A549 (cell line): ENCODE measurements at regions not wholly inside any gene's neighbourhood (a gene's known extent, or its start where the extent isn't known, plus 50 kb on each side); places are given as distances from the start of the nearest gene placed in this dataset.

Experiments
- ATAC-seq, 2 experiments: fragments of 200-7000 bp in 1 of 2; fragments of >200 bp in 1 of 2; cut with Nextera tagmentation in 1 of 2; cut with Tn5 transposase in 1 of 2; 3 replicates each; pipeline versions ENCODE4 v1.8.0 to v1.9.1; 2018 to 2020; ENCODE audit warnings: mild to moderate bottlenecking in 1 of 2, moderate library complexity in 1 of 2
- CTCF ChIA-PET: fragments of 300-600 bp; sonication (Branson Sonifier 250); formaldehyde crosslinking; extraction: SDS; loops from one replicate; lab custom pipeline; 2021; ENCODE audit warnings: antibody characterized with exemption, inconsistent platforms; lab: Yijun Ruan, JAX
- POLR2A ChIA-PET: fragments of 350-600 bp; formaldehyde crosslinking; extraction: SDS; loops from one replicate; lab custom pipeline; 2021; ENCODE audit warnings: antibody characterized with exemption, inconsistent platforms; lab: Yijun Ruan, JAX
- DNase-seq, 2 experiments: peaks; one replicate each; pipeline versions ENCODE4 v3.0.0 to v3.0.0-alpha.2; 2011 to 2016; ENCODE audit warnings: low read depth in 1 of 2, low spot score in 1 of 2
- FAIRE-seq: peaks from 2 replicates; lab custom pipeline; 2011; peaks lifted over from hg19 to GRCh38; lab: Jason Lieb, UNC
- H3K27ac ChIP-seq, 2 experiments: fragments of >200 bp; sonication (Bioruptor Twin); formaldehyde crosslinking; 3 replicates each; pipeline ENCODE4 v1.5.1; 2016 to 2017
- H3K4me1 ChIP-seq: fragments of >200 bp; sonication (Bioruptor Twin); formaldehyde crosslinking; 3 replicates; pipeline ENCODE4 v1.6.1; 2016
- H3K4me2 ChIP-seq: fragments of >200 bp; sonication (Bioruptor Twin); formaldehyde crosslinking; 3 replicates; pipeline ENCODE4 v1.6.1; 2016
- H3K4me3 ChIP-seq: fragments of >200 bp; sonication (Bioruptor Twin); formaldehyde crosslinking; 3 replicates; pipeline ENCODE4 v1.5.1; 2016
- H3K9me3 ChIP-seq: fragments of >200 bp; sonication (Bioruptor Twin); formaldehyde crosslinking; 3 replicates; pipeline ENCODE4 v1.6.1; 2016
- BHLHE40 ChIP-seq: IDR thresholded peaks from 2 replicates; pipeline ENCODE4 v1.6.1; 2012; ENCODE audit warnings: low read depth, low read length, inconsistent platforms
- CBX8 ChIP-seq: fragments of 200-600 bp; sonication (generic); IDR thresholded peaks from 2 replicates; pipeline ENCODE4 v1.6.1; 2016
- CHD2 ChIP-seq: fragments of 150-350 bp; IDR thresholded peaks from 2 replicates; pipeline ENCODE4 v1.6.1; 2014; ENCODE audit warnings: low read length; ENCODE audit not compliant: partially characterized antibody
- EHF ChIP-seq: fragments of 250-450 bp; sonication (Bioruptor Pico); IDR thresholded peaks from 2 replicates; pipeline ENCODE4 v1.5.0; 2020; ENCODE audit warnings: mild to moderate bottlenecking
- EHMT2 ChIP-seq: fragments of 200-600 bp; sonication (generic); IDR thresholded peaks from 2 replicates; pipeline ENCODE4 v1.6.1; 2016; ENCODE audit warnings: antibody characterized with exemption, low read depth, mild to moderate bottlenecking, moderate library complexity
- ESRRA ChIP-seq: fragments of 150-350 bp; IDR thresholded peaks from 2 replicates; pipeline ENCODE4 v1.6.1; 2014; ENCODE audit warnings: mild to moderate bottlenecking, low read length, borderline replicate concordance
- FOSB ChIP-seq: fragments of 250-450 bp; sonication (Bioruptor Pico); IDR thresholded peaks from 2 replicates; pipeline ENCODE4 v1.5.0; 2020; ENCODE audit warnings: mild to moderate bottlenecking, moderate library complexity
- GATA3 ChIP-seq: IDR thresholded peaks from 2 replicates; pipeline ENCODE4 v1.6.1; 2012; ENCODE audit warnings: borderline replicate concordance
- HEYL ChIP-seq: fragments of 250-450 bp; sonication (Bioruptor Pico); IDR thresholded peaks from 2 replicates; pipeline ENCODE4 v1.8.0; 2021; ENCODE audit warnings: mild to moderate bottlenecking, moderate library complexity
- HOXB13 ChIP-seq: fragments of 250-450 bp; sonication (Bioruptor Pico); IDR thresholded peaks from 2 replicates; pipeline ENCODE4 v1.5.0; 2020; ENCODE audit warnings: low read depth, mild to moderate bottlenecking, moderate library complexity
- HOXB5 ChIP-seq: fragments of 250-450 bp; sonication (Bioruptor Pico); IDR thresholded peaks from 2 replicates; pipeline ENCODE4 v1.5.0; 2020; ENCODE audit warnings: mild to moderate bottlenecking, moderate library complexity
- JUNB ChIP-seq: fragments of >200 bp; sonication (Bioruptor Twin); formaldehyde crosslinking; IDR thresholded peaks from 2 replicates; pipeline ENCODE4 v1.6.1; 2016
- KDM1A ChIP-seq: fragments of 200-600 bp; sonication (generic); IDR thresholded peaks from 2 replicates; pipeline ENCODE4 v1.6.1; 2016; ENCODE audit warnings: low read depth, mild to moderate bottlenecking
- MAFK ChIP-seq: fragments of 450-650 bp; IDR thresholded peaks from 2 replicates; pipeline ENCODE4 v1.6.1; 2014; ENCODE audit not compliant: partially characterized antibody
- MAX ChIP-seq: IDR thresholded peaks from 2 replicates; pipeline ENCODE4 v1.6.1; 2012
- MAZ ChIP-seq: fragments of 150-350 bp; IDR thresholded peaks from 2 replicates; pipeline ENCODE4 v1.6.1; 2014; ENCODE audit warnings: antibody characterized with exemption, low read depth, low read length, borderline replicate concordance
- NPAS2 ChIP-seq: fragments of 250-450 bp; sonication (Bioruptor Pico); IDR thresholded peaks from 2 replicates; pipeline ENCODE4 v1.8.0; 2022; ENCODE audit warnings: mild to moderate bottlenecking, moderate library complexity, borderline replicate concordance
- RAD21 ChIP-seq, 2 experiments: fragments of >200 bp in 1 of 2; sonication (Bioruptor Twin) in 1 of 2; formaldehyde crosslinking in 1 of 2; IDR thresholded peaks in 1 of 2; conservative IDR thresholded peaks in 1 of 2; 2 replicates in 1 of 2; 3 replicates in 1 of 2; pipeline ENCODE4 v1.6.1; 2012 to 2018; ENCODE audit warnings: inconsistent platforms in 1 of 2
- RNF2 ChIP-seq: fragments of 200-600 bp; sonication (generic); IDR thresholded peaks from 2 replicates; pipeline ENCODE4 v1.6.1; 2016; ENCODE audit warnings: low read depth, mild to moderate bottlenecking, antibody characterized with exemption, moderate library complexity, borderline replicate concordance
- ZC3H11A ChIP-seq: fragments of 450-650 bp; IDR thresholded peaks from 2 replicates; pipeline ENCODE4 v1.6.1; 2014; ENCODE audit warnings: antibody characterized with exemption, mild to moderate bottlenecking
- ZFP36 ChIP-seq: fragments of 450-650 bp; IDR thresholded peaks from 2 replicates; pipeline ENCODE4 v1.6.1; 2014; ENCODE audit warnings: borderline replicate concordance; ENCODE audit not compliant: partially characterized antibody
- ZNF302 ChIP-seq: fragments of 250-450 bp; sonication (Bioruptor Pico); IDR thresholded peaks from 2 replicates; pipeline ENCODE4 v1.9.0; 2021; ENCODE audit warnings: inconsistent platforms, mild to moderate bottlenecking, moderate library complexity
- WGBS: methylation state at CpG from one replicate; pipeline ENCODE4 v1.1.6; 2017; ENCODE audit errors: missing lambda C conversion rate; 5-methylcytosine and 5-hydroxymethylcytosine counted together
- TF ChIP-seq, protein P1 (sequence below): fragments of 200-600 bp; sonication (generic); IDR thresholded peaks from 2 replicates; pipeline ENCODE4 v1.6.1; 2016; ENCODE audit warnings: antibody characterized with exemption, mild to moderate bottlenecking, moderate library complexity
- TF ChIP-seq, protein P2 (sequence below): IDR thresholded peaks from 2 replicates; pipeline ENCODE4 v1.6.1; 2012
- TF ChIP-seq, protein P3 (sequence below): fragments of 450-650 bp; IDR thresholded peaks from 2 replicates; pipeline ENCODE4 v1.6.1; 2014; ENCODE audit warnings: antibody characterized with exemption

DNA sequence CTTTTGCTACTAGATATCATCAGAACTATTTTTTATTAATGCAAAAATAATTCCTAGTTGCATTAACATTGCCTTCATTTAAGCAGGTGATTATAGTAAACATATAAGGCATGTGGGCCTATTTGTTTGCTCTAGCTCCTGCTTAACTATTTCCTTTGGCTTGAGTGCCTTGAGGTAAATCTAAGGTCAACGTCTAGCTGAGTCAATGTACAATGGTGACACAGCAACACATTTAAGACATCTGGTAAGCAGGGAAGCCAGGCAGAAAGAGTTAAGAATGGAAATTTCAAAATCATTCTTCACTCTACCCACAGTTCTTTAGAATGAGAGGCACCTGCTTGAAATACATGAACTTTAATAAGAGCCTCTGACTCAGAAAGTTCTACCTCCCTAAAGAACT is 111.9 kb upstream of the FST start (continued):
- TF ChIP-seq, protein P1, sequence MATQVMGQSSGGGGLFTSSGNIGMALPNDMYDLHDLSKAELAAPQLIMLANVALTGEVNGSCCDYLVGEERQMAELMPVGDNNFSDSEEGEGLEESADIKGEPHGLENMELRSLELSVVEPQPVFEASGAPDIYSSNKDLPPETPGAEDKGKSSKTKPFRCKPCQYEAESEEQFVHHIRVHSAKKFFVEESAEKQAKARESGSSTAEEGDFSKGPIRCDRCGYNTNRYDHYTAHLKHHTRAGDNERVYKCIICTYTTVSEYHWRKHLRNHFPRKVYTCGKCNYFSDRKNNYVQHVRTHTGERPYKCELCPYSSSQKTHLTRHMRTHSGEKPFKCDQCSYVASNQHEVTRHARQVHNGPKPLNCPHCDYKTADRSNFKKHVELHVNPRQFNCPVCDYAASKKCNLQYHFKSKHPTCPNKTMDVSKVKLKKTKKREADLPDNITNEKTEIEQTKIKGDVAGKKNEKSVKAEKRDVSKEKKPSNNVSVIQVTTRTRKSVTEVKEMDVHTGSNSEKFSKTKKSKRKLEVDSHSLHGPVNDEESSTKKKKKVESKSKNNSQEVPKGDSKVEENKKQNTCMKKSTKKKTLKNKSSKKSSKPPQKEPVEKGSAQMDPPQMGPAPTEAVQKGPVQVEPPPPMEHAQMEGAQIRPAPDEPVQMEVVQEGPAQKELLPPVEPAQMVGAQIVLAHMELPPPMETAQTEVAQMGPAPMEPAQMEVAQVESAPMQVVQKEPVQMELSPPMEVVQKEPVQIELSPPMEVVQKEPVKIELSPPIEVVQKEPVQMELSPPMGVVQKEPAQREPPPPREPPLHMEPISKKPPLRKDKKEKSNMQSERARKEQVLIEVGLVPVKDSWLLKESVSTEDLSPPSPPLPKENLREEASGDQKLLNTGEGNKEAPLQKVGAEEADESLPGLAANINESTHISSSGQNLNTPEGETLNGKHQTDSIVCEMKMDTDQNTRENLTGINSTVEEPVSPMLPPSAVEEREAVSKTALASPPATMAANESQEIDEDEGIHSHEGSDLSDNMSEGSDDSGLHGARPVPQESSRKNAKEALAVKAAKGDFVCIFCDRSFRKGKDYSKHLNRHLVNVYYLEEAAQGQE, result no peak

DNA sequence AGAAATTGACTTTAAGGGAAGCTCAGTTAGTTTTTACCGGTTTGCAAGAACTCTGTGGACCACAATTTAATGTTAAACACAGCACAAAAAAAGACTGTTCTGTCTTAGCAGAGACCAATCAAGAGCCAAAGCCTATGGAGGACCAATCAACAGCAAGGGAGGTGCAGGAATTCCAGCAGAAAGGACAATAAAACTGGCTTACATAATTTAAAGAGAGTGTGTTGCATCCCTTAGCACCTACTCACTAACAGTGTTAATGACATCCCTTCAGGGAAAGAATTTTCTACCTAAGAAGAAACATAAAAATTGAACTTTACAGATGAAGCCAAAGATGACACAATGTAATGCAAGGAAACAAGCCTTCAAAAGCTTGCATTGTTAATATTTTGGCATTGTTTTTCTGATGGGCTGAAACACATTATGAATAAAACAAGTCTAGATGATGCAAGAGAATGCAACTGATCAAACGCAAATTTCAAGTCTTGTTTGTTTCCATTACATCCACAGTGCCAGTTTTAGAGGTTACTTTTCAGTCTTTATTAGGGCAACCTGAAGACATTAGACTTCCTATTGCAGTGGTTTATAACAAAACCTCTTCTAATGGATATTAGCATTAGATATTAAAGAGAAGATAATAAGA is 111.3 kb upstream of the FST start:
- Histone ChIP-seq H3K4me3 (no peak overlapping the region), H3K4me2 (peak overlapping the region; percentile 35), H3K27ac (peak overlapping the region; percentile 52 to 64), H3K4me1 (peaks cover 33% of the 10 kb centered on the region), H3K9me3 (no peaks in the 10 kb centered on the region)
- WGBS, result 70% methylated on average over 2 of the region's 2 CpGs
- POLR2A ChIA-PET, result no interaction called here
- DNase-seq (no peak), FAIRE-seq (peak; percentile 43), ATAC-seq (no peak)
- no peak for TF ChIP-seq ZC3H11A
- no peak for TF ChIP-seq BHLHE40
- CTCF ChIA-PET, result no interaction called here

- TF ChIP-seq RNF2, result no peak
- TF ChIP-seq ZC3H11A, result no peak
- TF ChIP-seq, protein P2, sequence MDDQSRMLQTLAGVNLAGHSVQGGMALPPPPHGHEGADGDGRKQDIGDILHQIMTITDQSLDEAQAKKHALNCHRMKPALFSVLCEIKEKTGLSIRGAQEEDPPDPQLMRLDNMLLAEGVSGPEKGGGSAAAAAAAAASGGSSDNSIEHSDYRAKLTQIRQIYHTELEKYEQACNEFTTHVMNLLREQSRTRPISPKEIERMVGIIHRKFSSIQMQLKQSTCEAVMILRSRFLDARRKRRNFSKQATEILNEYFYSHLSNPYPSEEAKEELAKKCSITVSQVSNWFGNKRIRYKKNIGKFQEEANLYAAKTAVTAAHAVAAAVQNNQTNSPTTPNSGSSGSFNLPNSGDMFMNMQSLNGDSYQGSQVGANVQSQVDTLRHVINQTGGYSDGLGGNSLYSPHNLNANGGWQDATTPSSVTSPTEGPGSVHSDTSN, result no peak
- TF ChIP-seq MAX, result no peak
- TF ChIP-seq CHD2, result no peak
- TF ChIP-seq CBX8, result no peak
- Histone ChIP-seq H3K4me1 (peaks cover 32% of the 10 kb centered on the region), H3K27ac (peak overlapping the region in 1 of 2 experiments; percentile 64; a peak in 1 of 6 replicates), H3K4me2 (no peak overlapping the region; the same call in 2 of the 3 replicates), H3K9me3 (no peaks in the 10 kb centered on the region), H3K4me3 (no peak overlapping the region)
- POLR2A ChIA-PET, result no interaction called here
- WGBS, result 75% methylated on average over 3 of the region's 3 CpGs
- no peak for ATAC-seq
- DNase-seq, result no peak
- FAIRE-seq, result peak; percentile 13
- CTCF ChIA-PET, result interaction anchor here (0.6 kb wide), 1 partner anchor 61 kb away, joined by 3 read pairs; no protein-coding TSS in a partner anchor
Measured at GRCh38 chr5:53369681-53370080, 110.7 kb upstream of the FST start.

GRCh38 chr5:53373451-53374158 is 106.8 kb upstream of the FST start:
- DNase-seq, result no peak
- H3K4me1 ChIP-seq, result peaks cover 14% of the 10 kb centered on the region
- TF ChIP-seq ESRRA (no peak), ZNF302 (no peak), JUNB (no peak), ZFP36 (no peak), RAD21 (conservative IDR thresholded peaks at IDR 0.05 in 1 of 2, IDR thresholded peaks at IDR 0.05 in 1 of 2) (no peak), HEYL (CRISPR knock-in tag) (no peak), FOSB (no peak), GATA3 (no peak), RNF2 (no peak), HOXB13 (CRISPR knock-in tag) (no peak), EHMT2 (no peak), KDM1A (no peak), MAZ (no peak), HOXB5 (CRISPR knock-in tag) (no peak), BHLHE40 (no peak), MAFK (no peak), EHF (CRISPR knock-in tag) (no peak), NPAS2 (CRISPR knock-in tag) (no peak)
- TF ChIP-seq, protein P3, sequence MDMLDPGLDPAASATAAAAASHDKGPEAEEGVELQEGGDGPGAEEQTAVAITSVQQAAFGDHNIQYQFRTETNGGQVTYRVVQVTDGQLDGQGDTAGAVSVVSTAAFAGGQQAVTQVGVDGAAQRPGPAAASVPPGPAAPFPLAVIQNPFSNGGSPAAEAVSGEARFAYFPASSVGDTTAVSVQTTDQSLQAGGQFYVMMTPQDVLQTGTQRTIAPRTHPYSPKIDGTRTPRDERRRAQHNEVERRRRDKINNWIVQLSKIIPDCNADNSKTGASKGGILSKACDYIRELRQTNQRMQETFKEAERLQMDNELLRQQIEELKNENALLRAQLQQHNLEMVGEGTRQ, result no peak
- no peak for ATAC-seq
- FAIRE-seq, result no peak
- 91% methylated on average over 3 of the region's 3 CpGs for WGBS
- H3K4me3 ChIP-seq, result no peak overlapping the region
- H3K27ac ChIP-seq, result no peak overlapping the region
- no peaks in the 10 kb centered on the region for H3K9me3 ChIP-seq
- ChIA-PET CTCF (no interaction called here), POLR2A (no interaction called here)
- no peak overlapping the region for H3K4me2 ChIP-seq
